Astrocyte of the spinal cord (primary cell): ENCODE measurements at regions not wholly inside any gene's neighbourhood (a gene's known extent, or its start where the extent isn't known, plus 50 kb on each side); places are given as distances from the start of the nearest gene placed in this dataset.

ENCODE experiments used
- DNase-seq: peaks from one replicate; pipeline ENCODE4 v3.0.0; 2011; ENCODE audit warnings: low read depth, low spot score
- H3K4me3 ChIP-seq: 2 replicates; pipeline ENCODE4 v1.5.1; 2011; ENCODE audit warnings: low read depth, mild to moderate bottlenecking, low read length, moderate library complexity
- CTCF ChIP-seq: IDR thresholded peaks from 2 replicates; pipeline ENCODE4 v1.5.1; 2012; ENCODE audit warnings: low read depth, mild to moderate bottlenecking, low read length, inconsistent platforms
- in situ Hi-C: cut with HindIII; loops from 2 replicates; pipeline ENCODE4 v1.10.0; 2017; ENCODE audit warnings: low sequenced_read_pairs

GRCh38 chr20:23264545-23264944, 86.0 kb upstream of the NXT1 start:
- TF ChIP-seq CTCF, result no peak
- no peak for DNase-seq
- H3K4me3 ChIP-seq, result no peak overlapping the region
- in situ Hi-C loops, result no loop called here

- DNase-seq, result no peak
- TF ChIP-seq CTCF, result no peak
- in situ Hi-C loops, result no loop called here
Observed at GRCh38 chr20:23260181-23260840, 90.3 kb upstream of the NXT1 start.

GRCh38 chr20:23258747-23259121, 91.9 kb upstream of the NXT1 start:
- no peak for TF ChIP-seq CTCF
- in situ Hi-C loops, result no loop called here
- no peak overlapping the region for H3K4me3 ChIP-seq
- DNase-seq, result no peak

More at GRCh38 chr20:23260181-23260840, 90.3 kb upstream of the NXT1 start:
- no peak overlapping the region for H3K4me3 ChIP-seq

- no peak for TF ChIP-seq CTCF
- DNase-seq, result peak; percentile 89
- H3K4me3 ChIP-seq, result no peak overlapping the region
- in situ Hi-C loops, result no loop called here
Observed at GRCh38 chr20:23257848-23258746, 92.5 kb upstream of the NXT1 start.

- peak; percentile 40 for DNase-seq
- in situ Hi-C loops, result no loop called here
Observed at GRCh38 chr20:23257106-23257761, 93.4 kb upstream of the NXT1 start.

More at GRCh38 chr20:23257106-23257761, 93.4 kb upstream of the NXT1 start:
- no peak for TF ChIP-seq CTCF
- no peak overlapping the region for H3K4me3 ChIP-seq
